ENCODE measurements at regions not wholly inside any gene's neighbourhood (a gene's known extent, or its start where the extent isn't known, plus 50 kb on each side); places are given as distances from the start of the nearest gene placed in this dataset.
"Not testable (repeated sequence)": the region's sequence is repeated elsewhere in the genome, so short reads cannot be mapped to it uniquely, and the experiment has no call there.

GRCh38 chr5:34189752-34190411, 146.9 kb upstream of the C1QTNF3 start:
- not testable (repeated sequence) for DNase-seq

GRCh38 chr5:34190466-34190865, 147.5 kb upstream of the C1QTNF3 start:
- not testable (repeated sequence) for DNase-seq

- not testable (repeated sequence) for DNase-seq
Measured at GRCh38 chr5:34191279-34191744, 148.3 kb upstream of the C1QTNF3 start.

- not testable (repeated sequence) for DNase-seq
Measured at GRCh38 chr5:34192064-34192922, 149.3 kb upstream of the C1QTNF3 start.

- DNase-seq = not testable (repeated sequence)
Measured at GRCh38 chr5:34192923-34193262, 149.9 kb upstream of the C1QTNF3 start.

- DNase-seq = not testable (repeated sequence)
Measured at GRCh38 chr5:34193297-34193696, 150.3 kb upstream of the C1QTNF3 start.

- not testable (repeated sequence) for DNase-seq
Measured at GRCh38 chr5:34193804-34194203, 150.8 kb upstream of the C1QTNF3 start.

GRCh38 chr5:34196091-34196490, 153.1 kb upstream of the C1QTNF3 start:
- DNase-seq = not testable (repeated sequence)

- not testable (repeated sequence) for DNase-seq
Measured at GRCh38 chr5:34205347-34205746, 162.3 kb upstream of the C1QTNF3 start.

GRCh38 chr5:34217386-34217785, 174.4 kb upstream of the C1QTNF3 start:
- DNase-seq = not testable (repeated sequence)

- DNase-seq = not testable (repeated sequence)
Measured at GRCh38 chr5:34221329-34222073, 178.5 kb upstream of the C1QTNF3 start.

- DNase-seq = not testable (repeated sequence)
Measured at GRCh38 chr5:34223158-34223557, 180.1 kb upstream of the C1QTNF3 start.

- not testable (repeated sequence) for DNase-seq
Measured at GRCh38 chr5:34230402-34230801, 187.4 kb upstream of the C1QTNF3 start.

GRCh38 chr5:34243802-34244201, 200.8 kb upstream of the C1QTNF3 start:
- not testable (repeated sequence) for DNase-seq

- not testable (repeated sequence) for DNase-seq
Measured at GRCh38 chr5:34244281-34245031, 201.4 kb upstream of the C1QTNF3 start.

GRCh38 chr5:34245032-34245394, 202.0 kb upstream of the C1QTNF3 start:
- DNase-seq = not testable (repeated sequence)

GRCh38 chr5:34245813-34246212, 202.8 kb upstream of the C1QTNF3 start:
- not testable (repeated sequence) for DNase-seq

GRCh38 chr5:34258598-34258997, 215.6 kb upstream of the C1QTNF3 start:
- not testable (repeated sequence) for DNase-seq

GRCh38 chr5:34261020-34261419, 218.0 kb upstream of the C1QTNF3 start:
- DNase-seq = not testable (repeated sequence)

- not testable (repeated sequence) for DNase-seq
Measured at GRCh38 chr5:34266151-34266550, 223.1 kb upstream of the C1QTNF3 start.

GRCh38 chr5:34296759-34297158, 253.7 kb upstream of the C1QTNF3 start:
- not testable (repeated sequence) for DNase-seq

- DNase-seq = not testable (repeated sequence)
Measured at GRCh38 chr5:34329201-34329600, 286.2 kb upstream of the C1QTNF3 start.
